GM21447 (cell line): ENCODE measurements at regions not wholly inside any gene's neighbourhood (a gene's known extent, or its start where the extent isn't known, plus 50 kb on each side); places are given as distances from the start of the nearest gene placed in this dataset.

Experiments
- ATAC-seq: cut with Tn5 transposase; IDR thresholded peaks from one replicate; pipeline ENCODE4 v1.9.1; 2021; ENCODE audit not compliant: unreplicated experiment

- no peak for ATAC-seq
Observed at GRCh38 chr15:25982736-25983135, 119.6 kb upstream of the ATP10A start.

- ATAC-seq = no peak
Observed at GRCh38 chr15:25981114-25981513, 118.0 kb upstream of the ATP10A start.

- no peak for ATAC-seq
Observed at GRCh38 chr15:25972141-25972675, 109.1 kb upstream of the ATP10A start.

- no peak for ATAC-seq
Observed at GRCh38 chr15:25971053-25971452, 107.9 kb upstream of the ATP10A start.

- no peak for ATAC-seq
Observed at GRCh38 chr15:25969886-25970285, 106.8 kb upstream of the ATP10A start.

GRCh38 chr15:25967116-25967515, 104.0 kb upstream of the ATP10A start:
- ATAC-seq = no peak

- no peak for ATAC-seq
Observed at GRCh38 chr15:25965326-25965725, 102.2 kb upstream of the ATP10A start.

GRCh38 chr15:25960273-25960672, 97.1 kb upstream of the ATP10A start:
- no peak for ATAC-seq

GRCh38 chr15:25959100-25959499, 96.0 kb upstream of the ATP10A start:
- ATAC-seq = no peak

- ATAC-seq = no peak
Observed at GRCh38 chr15:25955628-25956027, 92.5 kb upstream of the ATP10A start.

GRCh38 chr15:25954398-25954797, 91.3 kb upstream of the ATP10A start:
- ATAC-seq = no peak

GRCh38 chr15:25950014-25950413, 86.9 kb upstream of the ATP10A start:
- ATAC-seq = no peak

- no peak for ATAC-seq
Observed at GRCh38 chr15:25947323-25948314, 84.5 kb upstream of the ATP10A start.

GRCh38 chr15:25946241-25946805, 83.2 kb upstream of the ATP10A start:
- ATAC-seq = no peak

- no peak for ATAC-seq
Observed at GRCh38 chr15:25944386-25944785, 81.3 kb upstream of the ATP10A start.

GRCh38 chr15:25943831-25944230, 80.7 kb upstream of the ATP10A start:
- ATAC-seq = no peak

- ATAC-seq = peak; percentile 92
Observed at GRCh38 chr15:25939122-25939521, 76.0 kb upstream of the ATP10A start.

- no peak for ATAC-seq
Observed at GRCh38 chr15:25937796-25938195, 74.7 kb upstream of the ATP10A start.

GRCh38 chr15:25936004-25936403, 72.9 kb upstream of the ATP10A start:
- no peak for ATAC-seq

GRCh38 chr15:25933456-25934158, 70.5 kb upstream of the ATP10A start:
- ATAC-seq = peak; percentile 57

- no peak for ATAC-seq
Observed at GRCh38 chr15:25932696-25933095, 69.6 kb upstream of the ATP10A start.
